UCSD-AML1 (cell line): ENCODE measurements at regions not wholly inside any gene's neighbourhood (a gene's known extent, or its start where the extent isn't known, plus 50 kb on each side); places are given as distances from the start of the nearest gene placed in this dataset.
"Not testable (repeated sequence)": the region's sequence is repeated elsewhere in the genome, so short reads cannot be mapped to it uniquely, and the experiment has no call there.

Experiments
- DNase-seq: peaks from one replicate; lab custom pipeline; 2025; ENCODE audit not compliant: unreplicated experiment; lab: John Stamatoyannopoulos, UW

DNA sequence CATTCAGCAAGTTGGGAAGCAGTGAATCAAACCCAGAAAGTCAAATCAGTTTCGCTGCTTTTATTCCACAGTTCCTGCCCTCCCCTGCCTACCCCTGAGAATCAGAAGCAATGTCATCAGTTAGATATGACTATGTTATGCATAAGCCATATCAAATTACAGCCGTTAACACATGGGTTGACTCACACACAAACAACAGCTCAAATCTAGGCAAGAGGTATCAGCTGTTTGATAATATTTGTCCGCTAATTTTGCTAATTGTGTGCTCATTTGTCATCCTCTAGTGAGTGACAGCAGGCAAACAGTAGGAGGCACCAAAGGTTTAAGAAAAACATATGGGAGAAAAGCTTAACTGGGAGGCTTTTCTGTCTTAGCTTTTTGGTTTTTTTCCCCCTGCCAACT lies 327.4 kb upstream of the CCL2 start:
- DNase-seq: no peak

DNA sequence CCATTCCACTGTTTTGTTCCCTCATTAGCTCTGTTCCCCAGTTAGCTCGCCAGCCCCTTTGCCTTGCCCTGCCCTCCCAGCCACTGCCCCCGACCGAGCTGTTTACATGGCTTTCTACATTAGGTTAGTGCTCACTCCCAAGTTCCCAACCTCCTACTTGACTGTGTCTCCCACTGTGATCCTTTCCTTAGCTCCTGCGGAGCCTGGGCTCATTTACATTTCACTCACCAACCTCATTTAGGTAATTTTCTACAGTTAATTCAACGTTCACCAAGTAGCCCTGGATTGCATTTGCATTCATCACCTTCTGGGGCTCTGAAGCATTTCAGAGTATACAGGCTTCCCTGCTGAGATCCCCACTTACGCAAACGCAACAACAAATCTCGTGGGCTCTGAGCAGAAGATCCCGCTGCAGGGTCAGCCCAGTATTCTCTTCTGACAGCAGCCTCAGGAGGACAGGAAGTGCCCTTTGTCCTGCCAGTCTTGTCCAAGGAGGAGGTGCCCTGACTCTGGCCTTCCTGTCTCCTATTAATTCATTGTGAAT lies 325.8 kb upstream of the CCL2 start:
- DNase-seq: no peak

DNA sequence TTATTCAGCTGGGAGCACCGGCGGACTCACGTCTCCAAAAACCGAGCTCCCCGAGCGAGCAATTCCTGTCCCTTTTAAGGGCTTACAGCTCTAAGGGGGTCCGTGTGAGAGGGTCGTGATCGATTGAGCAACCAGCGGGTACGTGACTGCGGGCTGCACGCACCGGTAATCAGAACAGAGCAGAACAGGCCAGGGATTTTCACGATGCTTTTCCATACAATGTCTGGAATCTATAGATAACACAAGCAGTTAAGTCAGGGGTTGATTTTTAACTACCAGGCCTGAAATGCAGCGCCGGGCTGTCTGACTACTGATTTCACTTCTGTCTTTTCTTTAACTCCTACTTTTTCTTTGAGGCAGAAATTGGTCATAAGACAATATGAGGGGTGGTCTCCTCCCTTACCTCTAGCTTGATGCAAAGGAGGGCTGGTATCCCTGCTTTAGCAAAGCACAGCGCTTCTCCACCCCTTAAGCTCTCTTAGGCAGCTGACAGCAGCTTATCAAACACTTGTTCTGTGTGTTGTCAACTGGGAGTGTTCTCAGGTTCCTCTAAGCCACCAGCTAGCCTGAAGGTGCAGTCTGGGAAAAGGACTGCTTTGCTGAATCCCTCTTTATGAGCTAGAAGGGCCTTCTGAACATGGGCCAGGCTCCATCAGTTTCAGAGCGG lies 323.8 kb upstream of the CCL2 start:
- not testable (repeated sequence) for DNase-seq

DNA sequence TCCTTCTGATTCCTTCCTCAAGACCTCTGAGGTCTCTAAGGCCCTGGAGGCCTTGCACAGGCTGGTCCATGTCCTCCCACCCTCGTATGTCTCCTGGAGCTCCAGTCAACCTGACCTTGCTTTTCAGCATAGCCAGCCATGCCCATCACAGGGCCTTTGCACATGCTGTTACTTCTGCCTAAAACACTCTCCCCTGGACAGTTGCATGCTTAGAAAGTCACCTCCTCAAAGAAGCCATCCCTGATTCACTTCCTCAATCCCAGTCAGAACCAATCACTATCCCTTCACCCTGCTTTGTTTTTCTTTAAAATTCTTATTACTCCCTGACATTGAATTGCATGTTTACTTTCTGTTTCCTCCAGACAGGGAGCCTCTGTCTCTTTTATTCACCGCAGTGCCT lies 322.1 kb upstream of the CCL2 start:
- DNase-seq: no peak

GRCh38 chr17:33933576-33933975 lies 321.5 kb upstream of the CCL2 start:
- DNase-seq: no peak

DNA sequence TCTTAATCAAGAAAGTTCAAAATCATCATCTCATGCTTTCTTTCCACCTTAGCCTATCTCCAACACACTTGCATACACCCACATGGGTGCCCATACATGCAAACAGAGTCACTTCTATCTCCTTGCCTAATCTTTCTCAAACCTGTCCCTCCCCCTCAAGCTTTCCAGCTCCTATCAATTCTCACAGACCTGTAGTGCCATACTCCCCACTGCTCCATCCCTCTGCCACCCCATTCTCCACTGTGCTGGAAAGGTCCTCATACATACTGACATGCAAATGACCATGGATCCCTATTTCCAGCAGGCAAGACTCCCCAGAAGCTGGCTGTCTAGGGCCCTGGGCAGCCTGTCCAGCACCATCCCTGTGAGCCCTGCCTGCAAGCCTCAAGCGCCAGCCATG lies 320.4 kb upstream of the CCL2 start:
- DNase-seq: no peak

- no peak for DNase-seq
Measured at GRCh38 chr17:33935822-33936221, 319.3 kb upstream of the CCL2 start.

DNA sequence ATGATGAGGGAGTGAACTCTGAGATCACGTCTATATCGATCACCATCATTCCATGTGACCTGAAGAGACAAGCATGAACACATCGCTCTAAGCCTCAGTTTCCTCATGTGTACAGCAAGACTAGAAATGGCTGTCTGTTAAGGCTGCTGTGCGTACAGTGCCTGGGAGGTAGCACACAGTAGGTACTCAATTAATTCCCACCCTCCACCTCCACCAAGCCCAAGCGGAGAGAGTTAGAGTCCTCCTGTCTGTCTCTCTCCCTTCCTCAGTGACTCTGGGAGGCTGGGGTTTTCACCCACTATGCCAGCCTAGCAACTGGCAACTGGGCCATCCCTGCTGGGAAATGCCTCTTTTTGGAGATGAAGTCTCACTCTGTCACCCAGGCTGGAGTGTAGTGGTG lies 318.3 kb upstream of the CCL2 start:
- no peak for DNase-seq

GRCh38 chr17:33939959-33940358 lies 315.1 kb upstream of the CCL2 start:
- no peak for DNase-seq

DNA sequence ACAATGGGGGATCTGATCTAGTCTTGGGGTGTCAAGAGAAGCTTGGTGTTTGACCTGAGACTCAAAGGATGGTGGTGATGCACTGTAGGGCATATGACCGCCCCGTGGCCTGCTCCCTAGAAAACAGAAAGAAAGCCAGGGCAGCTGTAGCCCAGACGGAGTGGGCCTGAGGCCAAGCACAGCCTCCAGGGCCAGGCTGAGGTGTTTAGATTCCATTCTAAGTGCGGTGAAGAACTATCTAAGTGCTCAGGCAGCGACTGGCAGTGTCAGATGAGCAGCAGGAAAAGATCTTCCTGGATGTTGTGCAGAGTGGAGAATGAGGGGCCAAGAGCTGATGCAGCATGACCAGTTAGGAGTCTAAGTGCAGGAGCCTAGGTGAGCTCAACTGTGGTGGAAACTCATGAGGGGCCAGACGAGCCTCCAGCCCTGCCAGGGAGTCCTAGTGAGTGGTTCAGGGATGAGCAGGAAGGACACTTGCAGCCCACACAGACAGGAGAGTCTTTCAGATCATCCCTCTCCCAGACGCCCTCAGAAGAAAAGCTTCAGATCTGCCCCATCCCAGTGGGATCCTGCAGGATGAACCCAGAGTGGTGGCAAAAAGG lies 314.2 kb upstream of the CCL2 start:
- no peak for DNase-seq

DNA sequence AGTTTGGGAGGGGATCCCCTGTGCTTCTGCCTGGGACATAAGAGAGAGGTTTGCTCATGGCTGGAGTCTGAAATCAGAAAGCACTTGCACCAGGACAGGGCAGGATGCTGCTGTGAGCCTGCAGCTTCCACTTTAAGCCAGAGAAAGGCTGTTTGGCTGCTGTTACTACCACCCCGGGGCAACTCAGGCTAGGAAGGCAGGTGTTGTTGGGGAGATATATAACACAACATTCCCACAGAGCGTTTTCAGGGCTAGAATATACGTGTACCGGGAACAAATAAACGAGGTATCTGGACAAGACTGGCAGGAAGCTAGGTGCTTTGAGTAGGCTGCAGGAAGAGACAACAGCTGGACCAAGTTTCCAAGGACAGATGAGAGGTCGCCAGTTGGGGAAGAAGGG lies 313.3 kb upstream of the CCL2 start:
- DNase-seq: no peak

DNA sequence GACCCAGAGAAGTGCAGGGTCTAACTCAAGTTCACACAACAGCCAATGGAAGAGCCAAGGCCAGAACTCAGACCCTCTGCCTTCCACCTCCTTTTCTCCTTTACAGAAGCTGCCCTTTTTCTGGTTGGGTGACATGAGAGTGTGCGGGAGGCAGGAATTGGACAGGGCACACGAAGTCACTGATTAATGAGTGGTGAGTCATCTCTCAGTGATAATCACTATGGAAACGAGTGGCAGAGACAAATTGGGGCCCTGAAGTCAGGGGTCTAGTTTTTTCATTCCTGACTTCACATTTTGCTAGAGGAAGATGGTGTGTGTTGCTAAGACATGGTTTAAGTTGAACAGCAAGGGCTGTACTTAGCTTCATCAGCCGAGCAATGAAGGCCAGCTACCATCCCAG lies 312.7 kb upstream of the CCL2 start:
- DNase-seq: no peak

- no peak for DNase-seq
Measured at GRCh38 chr17:33944412-33944811, 310.7 kb upstream of the CCL2 start.

GRCh38 chr17:33944826-33945225 lies 310.3 kb upstream of the CCL2 start:
- no peak for DNase-seq

DNA sequence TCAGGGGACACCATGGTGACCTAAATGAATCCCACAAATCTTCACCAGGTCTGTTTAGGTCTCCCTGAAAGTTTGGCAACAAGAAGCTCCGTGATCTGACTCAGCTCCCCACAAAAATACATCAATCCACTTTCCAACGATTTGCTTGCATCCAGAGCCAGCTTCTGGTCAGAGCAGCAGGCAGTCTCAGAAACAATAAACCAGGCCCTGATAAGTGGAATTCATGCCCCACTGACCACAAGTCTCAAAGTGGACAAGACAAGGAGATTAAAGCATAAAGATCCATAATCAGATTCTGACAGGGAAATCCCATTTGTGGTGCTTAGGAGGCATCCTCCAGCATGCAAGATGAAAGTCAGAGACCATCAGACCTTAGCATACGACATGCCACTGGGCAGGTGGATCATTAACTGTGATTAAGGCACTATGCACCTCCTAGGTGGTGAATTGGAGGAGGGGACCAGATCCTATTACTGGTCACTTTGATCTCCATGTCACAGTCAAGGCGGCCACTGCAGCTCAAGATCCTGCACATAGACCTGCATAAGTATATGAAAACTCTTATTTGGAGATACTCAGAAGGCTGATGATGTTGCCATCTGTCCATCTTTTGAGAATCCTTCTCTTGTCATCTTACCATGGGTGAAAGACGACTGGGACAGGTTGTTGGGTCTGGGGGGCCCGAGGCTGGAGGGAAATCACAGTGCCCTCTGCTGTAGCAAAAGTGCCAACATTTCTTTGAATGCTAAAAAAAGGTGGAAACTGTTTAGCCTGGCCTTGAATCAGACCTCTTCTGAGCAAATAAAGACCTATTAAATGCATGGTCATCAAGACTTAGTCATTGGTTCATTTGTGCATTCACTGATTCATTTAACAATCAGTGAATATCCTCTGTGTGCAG lies 309.2 kb upstream of the CCL2 start:
- DNase-seq: no peak

GRCh38 chr17:33947762-33948161 lies 307.3 kb upstream of the CCL2 start:
- DNase-seq: no peak

GRCh38 chr17:33948309-33948708 lies 306.8 kb upstream of the CCL2 start:
- no peak for DNase-seq

DNA sequence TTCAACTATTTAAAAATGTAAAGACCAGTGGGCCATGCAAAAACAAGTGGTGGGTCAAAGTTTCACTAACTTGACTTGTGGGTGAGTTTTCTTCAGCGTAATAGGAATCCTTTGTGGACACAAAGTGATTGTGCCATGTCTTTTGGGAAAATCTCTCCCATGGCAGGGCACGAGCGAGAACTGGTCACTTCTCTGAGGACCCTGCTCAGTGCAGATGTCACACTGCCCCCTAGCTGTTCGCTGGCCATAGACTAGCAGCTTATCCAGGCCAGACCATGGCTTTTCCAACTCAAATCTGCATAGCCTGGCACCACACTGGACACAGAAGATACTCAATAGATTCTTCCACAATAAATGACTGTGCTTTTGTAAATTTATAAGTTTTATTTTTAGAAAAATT lies 306.0 kb upstream of the CCL2 start:
- DNase-seq: no peak

GRCh38 chr17:33950061-33950460 lies 305.0 kb upstream of the CCL2 start:
- no peak for DNase-seq

GRCh38 chr17:33952425-33952824 lies 302.7 kb upstream of the CCL2 start:
- no peak for DNase-seq

DNA sequence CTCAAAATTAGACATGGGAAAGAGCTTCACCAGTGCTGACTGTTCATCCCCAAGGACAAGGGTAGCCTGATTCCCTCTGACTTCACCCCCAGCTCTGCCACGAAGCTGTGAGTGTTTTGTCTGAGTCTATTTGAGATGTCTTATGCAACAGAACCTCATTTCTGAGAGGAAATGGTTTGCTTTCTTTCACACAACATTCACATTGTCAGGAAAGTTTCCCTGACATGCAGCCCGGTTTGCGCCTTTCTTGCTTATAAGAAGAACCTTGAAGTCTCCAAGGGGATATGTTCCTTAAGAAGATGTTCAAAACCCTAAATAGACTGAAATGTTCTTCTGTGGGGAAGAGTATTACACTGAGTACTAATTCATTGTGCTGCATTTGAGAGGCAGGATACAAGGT lies 300.5 kb upstream of the CCL2 start:
- no peak for DNase-seq

DNA sequence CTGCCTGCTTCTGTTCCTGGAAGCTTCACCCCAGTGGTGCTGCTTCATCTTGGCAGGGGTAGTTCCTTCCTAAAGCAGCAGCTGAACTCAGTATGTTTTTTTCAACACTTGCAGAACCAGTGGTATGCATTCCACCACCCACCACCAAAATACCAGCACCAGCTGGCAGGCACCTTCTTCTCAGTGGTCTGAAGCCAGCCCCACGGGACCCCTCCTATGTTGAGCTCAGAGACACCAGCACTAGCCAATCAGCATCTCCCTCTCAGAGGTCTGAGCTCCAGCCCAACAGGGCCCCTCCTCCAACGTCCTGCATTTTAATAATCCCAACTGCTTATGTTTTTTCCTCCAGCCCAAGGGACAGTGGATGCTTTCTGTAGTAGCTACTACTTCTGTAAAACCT lies 299.6 kb upstream of the CCL2 start:
- no peak for DNase-seq
